ENCODE measurements at regions not wholly inside any gene's neighbourhood (a gene's known extent, or its start where the extent isn't known, plus 50 kb on each side); places are given as distances from the start of the nearest gene placed in this dataset.

DNA sequence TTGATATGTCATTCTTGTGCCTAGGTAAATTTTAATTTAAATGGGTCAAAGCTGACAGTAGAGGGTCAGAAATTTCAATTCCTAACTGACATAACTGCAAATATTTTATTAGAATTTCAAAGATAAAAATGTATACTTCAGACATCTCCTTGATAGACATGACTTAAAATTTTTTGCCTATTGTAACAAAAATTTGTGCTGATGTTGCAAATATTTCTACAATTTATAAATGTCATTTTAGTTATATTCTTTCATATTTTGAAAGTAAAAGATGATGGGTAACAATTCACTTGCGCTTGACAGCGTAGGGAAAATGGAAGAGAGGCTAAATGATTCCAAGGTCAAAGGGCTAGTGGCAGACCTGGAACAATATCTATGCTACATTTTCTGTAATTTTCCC lies 220.3 kb upstream of the ST8SIA4 start:
- H3F3A ChIP-seq (ENCODE audit: control insufficient read depth, insufficient read depth), result no peaks in the 10 kb centered on the region

DNA sequence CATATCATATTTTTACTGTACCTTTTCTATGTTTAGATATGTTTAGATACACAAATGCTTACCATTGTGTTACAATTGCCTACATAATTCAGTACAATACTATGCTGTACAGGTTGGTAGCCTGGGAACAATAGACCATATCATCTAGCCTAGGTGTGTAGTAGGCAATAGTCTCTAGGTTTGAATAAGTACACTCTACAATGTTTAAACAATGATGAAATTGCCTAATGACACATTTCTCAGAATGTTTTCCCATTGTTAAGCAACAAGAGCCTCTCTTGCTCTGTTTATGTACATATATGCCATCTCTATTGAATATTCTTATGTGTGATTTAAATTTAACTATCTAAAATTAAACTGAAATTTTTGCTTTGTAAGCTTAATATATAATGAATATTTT lies 209.6 kb upstream of the ST8SIA4 start:
- Histone ChIP-seq H3K4me1 (ENCODE audit: control insufficient read depth, low read length) (no peaks in the 10 kb centered on the region), H3K9me2 (replicated peaks; ENCODE audit: control insufficient read depth, low read length) (no peaks in the 10 kb centered on the region), H3F3A (ENCODE audit: control insufficient read depth, insufficient read depth) (no peaks in the 10 kb centered on the region), H3K27ac (ENCODE audit: low read depth, low read length) (no peak overlapping the region), H3K36me3 (ENCODE audit: control insufficient read depth, low read length) (no peaks in the 10 kb centered on the region), H3K27me3 (ENCODE audit: control insufficient read depth, low read length) (no peaks in the 10 kb centered on the region), H3K9me3 (ENCODE audit: control insufficient read depth, insufficient read depth, low read length) (no peaks in the 10 kb centered on the region), H3K4me3 (ENCODE audit: low read length) (no peak overlapping the region), H4K20me1 (ENCODE audit: control insufficient read depth, insufficient read depth, low read depth, low read length) (no peaks in the 10 kb centered on the region), H3K79me2 (ENCODE audit: control insufficient read depth, low read length) (no peaks in the 10 kb centered on the region), H3K4me2 (ENCODE audit: low read length) (no peak overlapping the region)
- TF ChIP-seq, protein P1, sequence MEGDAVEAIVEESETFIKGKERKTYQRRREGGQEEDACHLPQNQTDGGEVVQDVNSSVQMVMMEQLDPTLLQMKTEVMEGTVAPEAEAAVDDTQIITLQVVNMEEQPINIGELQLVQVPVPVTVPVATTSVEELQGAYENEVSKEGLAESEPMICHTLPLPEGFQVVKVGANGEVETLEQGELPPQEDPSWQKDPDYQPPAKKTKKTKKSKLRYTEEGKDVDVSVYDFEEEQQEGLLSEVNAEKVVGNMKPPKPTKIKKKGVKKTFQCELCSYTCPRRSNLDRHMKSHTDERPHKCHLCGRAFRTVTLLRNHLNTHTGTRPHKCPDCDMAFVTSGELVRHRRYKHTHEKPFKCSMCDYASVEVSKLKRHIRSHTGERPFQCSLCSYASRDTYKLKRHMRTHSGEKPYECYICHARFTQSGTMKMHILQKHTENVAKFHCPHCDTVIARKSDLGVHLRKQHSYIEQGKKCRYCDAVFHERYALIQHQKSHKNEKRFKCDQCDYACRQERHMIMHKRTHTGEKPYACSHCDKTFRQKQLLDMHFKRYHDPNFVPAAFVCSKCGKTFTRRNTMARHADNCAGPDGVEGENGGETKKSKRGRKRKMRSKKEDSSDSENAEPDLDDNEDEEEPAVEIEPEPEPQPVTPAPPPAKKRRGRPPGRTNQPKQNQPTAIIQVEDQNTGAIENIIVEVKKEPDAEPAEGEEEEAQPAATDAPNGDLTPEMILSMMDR (IDR thresholded peaks at IDR 0.05; ENCODE audit: low read depth, low read length, poor library complexity, severe bottlenecking), result no peak
- TF ChIP-seq EZH2phosphoT487 (IDR thresholded peaks at IDR 0.05; ENCODE audit: borderline replicate concordance, low read length), result no peak

More for the DNA sequence above, 220.3 kb upstream of the ST8SIA4 start:
- H3K9me2 ChIP-seq (replicated peaks; ENCODE audit: control insufficient read depth, low read length), result no peaks in the 10 kb centered on the region
- no peak overlapping the region for H3K4me2 ChIP-seq (ENCODE audit: low read length)
- no peaks in the 10 kb centered on the region for H3K4me1 ChIP-seq (ENCODE audit: control insufficient read depth, low read length)
- H3K27ac ChIP-seq (ENCODE audit: low read depth, low read length), result no peak overlapping the region
- no peaks in the 10 kb centered on the region for H3K27me3 ChIP-seq (ENCODE audit: control insufficient read depth, low read length)
- no peaks in the 10 kb centered on the region for H3K36me3 ChIP-seq (ENCODE audit: control insufficient read depth, low read length)
- H3K4me3 ChIP-seq (ENCODE audit: low read length), result no peak overlapping the region
- H4K20me1 ChIP-seq (ENCODE audit: control insufficient read depth, insufficient read depth, low read depth, low read length), result no peaks in the 10 kb centered on the region
- no peaks in the 10 kb centered on the region for H3K79me2 ChIP-seq (ENCODE audit: control insufficient read depth, low read length)
- no peaks in the 10 kb centered on the region for H3K9me3 ChIP-seq (ENCODE audit: control insufficient read depth, insufficient read depth, low read length)
- TF ChIP-seq, protein P1 (IDR thresholded peaks at IDR 0.05; ENCODE audit: low read depth, low read length, poor library complexity, severe bottlenecking), result no peak
- no peak for TF ChIP-seq EZH2phosphoT487 (IDR thresholded peaks at IDR 0.05; ENCODE audit: borderline replicate concordance, low read length)

- H3K4me3 ChIP-seq (ENCODE audit: low read length), result no peak overlapping the region
- no peaks in the 10 kb centered on the region for H4K20me1 ChIP-seq (ENCODE audit: control insufficient read depth, insufficient read depth, low read depth, low read length)
- TF ChIP-seq, protein P1 (IDR thresholded peaks at IDR 0.05; ENCODE audit: low read depth, low read length, poor library complexity, severe bottlenecking), result no peak
- TF ChIP-seq EZH2phosphoT487 (IDR thresholded peaks at IDR 0.05; ENCODE audit: borderline replicate concordance, low read length), result no peak
- no peaks in the 10 kb centered on the region for H3K79me2 ChIP-seq (ENCODE audit: control insufficient read depth, low read length)
- H3K27me3 ChIP-seq (ENCODE audit: control insufficient read depth, low read length), result no peaks in the 10 kb centered on the region
- H3K9me2 ChIP-seq (replicated peaks; ENCODE audit: control insufficient read depth, low read length), result no peaks in the 10 kb centered on the region
- H3F3A ChIP-seq (ENCODE audit: control insufficient read depth, insufficient read depth), result no peaks in the 10 kb centered on the region
- H3K36me3 ChIP-seq (ENCODE audit: control insufficient read depth, low read length), result no peaks in the 10 kb centered on the region
- no peaks in the 10 kb centered on the region for H3K4me1 ChIP-seq (ENCODE audit: control insufficient read depth, low read length)
- no peaks in the 10 kb centered on the region for H3K9me3 ChIP-seq (ENCODE audit: control insufficient read depth, insufficient read depth, low read length)
- H3K27ac ChIP-seq (ENCODE audit: low read depth, low read length), result no peak overlapping the region
- H3K4me2 ChIP-seq (ENCODE audit: low read length), result no peak overlapping the region
Observed at GRCh38 chr5:101103874-101104273, 200.8 kb upstream of the ST8SIA4 start.

- H3K4me2 ChIP-seq (ENCODE audit: low read length), result no peak overlapping the region
- no peaks in the 10 kb centered on the region for H3K36me3 ChIP-seq (ENCODE audit: control insufficient read depth, low read length)
- H3K79me2 ChIP-seq (ENCODE audit: control insufficient read depth, low read length), result no peaks in the 10 kb centered on the region
- no peaks in the 10 kb centered on the region for H3K27me3 ChIP-seq (ENCODE audit: control insufficient read depth, low read length)
- TF ChIP-seq EZH2phosphoT487 (IDR thresholded peaks at IDR 0.05; ENCODE audit: borderline replicate concordance, low read length), result no peak
- TF ChIP-seq, protein P1 (IDR thresholded peaks at IDR 0.05; ENCODE audit: low read depth, low read length, poor library complexity, severe bottlenecking), result no peak
- H4K20me1 ChIP-seq (ENCODE audit: control insufficient read depth, insufficient read depth, low read depth, low read length), result no peaks in the 10 kb centered on the region
- no peaks in the 10 kb centered on the region for H3K9me2 ChIP-seq (replicated peaks; ENCODE audit: control insufficient read depth, low read length)
- no peak overlapping the region for H3K27ac ChIP-seq (ENCODE audit: low read depth, low read length)
- no peaks in the 10 kb centered on the region for H3F3A ChIP-seq (ENCODE audit: control insufficient read depth, insufficient read depth)
- H3K4me1 ChIP-seq (ENCODE audit: control insufficient read depth, low read length), result no peaks in the 10 kb centered on the region
- H3K4me3 ChIP-seq (ENCODE audit: low read length), result no peak overlapping the region
- no peaks in the 10 kb centered on the region for H3K9me3 ChIP-seq (ENCODE audit: control insufficient read depth, insufficient read depth, low read length)
Observed at GRCh38 chr5:101102506-101102905, 199.4 kb upstream of the ST8SIA4 start.

Measured in DOHH2 (cell line).